HG02642 (cell line): ENCODE measurements at regions not wholly inside any gene's neighbourhood (a gene's known extent, or its start where the extent isn't known, plus 50 kb on each side); places are given as distances from the start of the nearest gene placed in this dataset.
A peak's percentile ranks its signal among the peaks of the same experiment; 100 is the strongest.
"Not testable (repeated sequence)": the region's sequence is repeated elsewhere in the genome, so short reads cannot be mapped to it uniquely, and the experiment has no call there.

Experiments used
- ATAC-seq: cut with Tn5 transposase; IDR thresholded peaks from one replicate; pipeline ENCODE4 v1.9.1; 2021; ENCODE audit warnings: mild to moderate bottlenecking; ENCODE audit not compliant: unreplicated experiment, poor library complexity

DNA sequence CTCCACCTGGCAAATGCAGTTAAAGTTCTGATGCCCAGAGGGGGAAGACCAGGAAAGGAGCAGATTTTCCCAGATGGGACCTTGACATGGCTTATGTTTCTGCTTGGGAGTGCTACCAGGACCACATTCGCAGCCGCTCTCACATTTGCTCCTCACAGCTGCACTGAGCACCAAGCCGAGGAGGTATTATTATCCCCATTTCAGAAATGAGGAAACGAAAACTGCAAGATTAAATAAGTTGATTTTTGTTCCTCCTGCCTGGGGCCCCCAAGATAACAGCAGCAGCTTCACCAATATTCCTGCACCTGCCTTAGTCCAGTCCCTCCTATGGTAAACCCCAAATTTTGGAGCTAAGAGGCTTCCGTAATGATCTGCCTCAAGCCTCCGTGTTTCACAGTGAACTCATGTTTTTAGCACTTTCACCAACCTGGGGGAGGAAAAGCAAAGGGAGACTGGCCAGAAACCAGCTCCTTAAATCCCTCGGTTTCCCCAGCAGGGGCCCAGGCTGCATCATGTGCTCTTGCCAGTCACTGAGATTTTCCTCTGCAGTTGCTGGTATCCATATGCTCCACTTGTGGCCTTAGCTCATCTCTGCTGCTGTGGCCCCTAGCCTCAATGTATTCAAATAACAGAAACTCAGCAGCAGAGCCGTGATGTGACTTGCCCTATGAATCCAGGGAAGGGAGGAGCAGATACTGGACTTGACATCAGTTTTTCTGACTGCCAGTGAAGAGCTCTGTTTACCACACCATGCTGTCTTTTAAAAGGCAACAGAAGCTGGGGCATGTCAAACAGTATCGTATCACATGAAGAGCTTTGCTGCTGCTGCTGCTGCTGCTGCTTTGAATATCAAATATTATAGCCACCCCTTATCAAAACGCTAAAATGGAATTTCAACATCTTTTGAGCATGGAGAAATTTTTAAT, 95.5 kb upstream of the KLHL13 start:
- ATAC-seq, result peak; percentile 58

DNA sequence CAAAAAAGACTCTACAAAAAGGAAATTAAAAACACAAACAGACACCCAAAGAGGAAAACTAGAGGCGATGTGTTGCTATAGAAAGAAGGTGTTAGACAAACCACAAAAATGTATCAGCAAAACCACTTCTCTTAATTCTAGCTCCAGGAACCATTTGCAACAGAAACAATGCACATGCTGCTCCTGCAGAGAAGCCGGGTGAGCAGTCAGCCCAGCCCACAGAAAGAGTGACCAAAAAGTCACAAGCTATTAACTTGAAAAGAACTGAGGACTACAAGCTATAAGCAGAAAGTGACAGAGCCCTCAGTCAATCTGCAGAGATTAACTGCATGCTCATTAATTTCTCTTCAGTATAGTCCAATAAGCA, 96.2 kb upstream of the KLHL13 start:
- ATAC-seq, result peak; percentile 74

DNA sequence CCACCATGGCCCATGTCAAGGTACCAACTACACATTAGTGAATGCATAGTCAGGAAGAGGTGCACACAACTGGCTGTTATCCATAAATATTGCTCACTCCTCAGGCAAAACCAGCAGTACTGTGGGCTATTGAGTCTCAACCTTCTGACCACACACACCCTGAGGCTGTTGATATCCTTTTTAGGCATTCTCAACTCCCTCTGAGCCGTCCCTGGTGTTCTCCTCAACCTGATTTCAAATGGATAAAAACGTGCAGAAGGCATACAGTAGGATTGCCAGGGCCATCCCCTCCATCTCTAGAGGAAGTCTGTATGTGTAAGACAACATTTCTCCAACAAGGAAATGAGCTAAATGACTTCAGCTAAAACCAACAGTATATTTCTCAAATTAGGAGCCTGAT, 98.7 kb upstream of the KLHL13 start:
- no peak for ATAC-seq

GRCh38 chrX:118216087-118216486, 99.5 kb upstream of the KLHL13 start:
- ATAC-seq, result no peak

- ATAC-seq, result no peak
Observed at GRCh38 chrX:118216509-118216908, 99.9 kb upstream of the KLHL13 start.

DNA sequence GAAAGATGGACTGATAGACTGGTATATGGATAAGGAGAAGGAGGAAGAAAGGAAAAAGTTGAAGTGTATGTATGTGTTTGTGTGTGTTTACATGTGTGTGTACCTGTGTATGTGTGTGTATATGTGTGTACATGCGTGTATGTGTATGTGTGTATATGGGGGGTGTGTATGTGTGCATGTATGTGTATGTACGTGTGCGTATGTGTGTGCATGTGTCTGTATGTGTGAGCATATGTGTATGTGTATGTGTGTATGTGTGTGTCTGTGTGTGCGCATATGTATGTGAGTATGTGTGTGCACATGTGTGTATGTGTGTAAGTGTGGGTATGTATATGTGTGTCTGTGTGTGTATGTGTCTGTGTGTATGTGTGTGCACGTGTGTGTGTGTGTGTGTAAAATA, 101.5 kb upstream of the KLHL13 start:
- no peak for ATAC-seq

GRCh38 chrX:118218940-118219339, 102.3 kb upstream of the KLHL13 start:
- ATAC-seq, result no peak

DNA sequence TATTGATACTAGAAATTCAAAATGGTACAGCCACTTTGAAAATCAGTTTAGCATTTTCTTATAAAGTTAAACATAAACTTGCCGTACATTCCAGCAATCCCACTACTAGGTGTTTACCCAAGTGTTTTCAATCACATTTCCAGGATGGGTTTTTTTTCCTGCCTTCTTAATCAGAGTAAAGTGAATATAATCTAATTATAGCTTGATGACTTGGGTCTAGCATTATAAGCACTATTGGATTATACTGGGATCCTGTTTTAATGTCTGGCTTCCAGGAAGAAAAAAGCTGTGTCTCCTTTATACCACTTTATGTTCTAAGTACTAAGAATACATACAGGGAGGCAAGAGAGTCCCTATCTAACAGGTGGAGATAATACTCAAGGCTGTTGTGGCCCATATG, 103.3 kb upstream of the KLHL13 start:
- no peak for ATAC-seq

DNA sequence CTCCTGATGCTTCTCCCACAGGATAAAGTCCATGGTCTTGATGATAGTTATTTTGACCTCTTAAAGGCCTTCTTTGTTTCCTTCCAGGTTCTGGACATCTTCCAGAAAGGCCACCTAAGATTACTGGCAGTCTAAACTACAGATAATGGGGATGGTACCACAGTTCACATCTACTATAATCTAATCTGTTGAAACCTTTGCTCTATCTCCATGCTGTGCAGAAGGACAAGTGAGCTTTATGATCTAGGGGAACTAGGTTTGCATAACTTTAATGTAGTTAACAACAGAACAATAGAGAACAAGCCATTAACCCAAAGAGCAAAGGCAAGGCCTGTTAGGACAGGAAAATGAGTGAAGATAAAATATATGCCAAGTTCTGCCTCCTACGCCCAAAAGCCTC, 103.9 kb upstream of the KLHL13 start:
- no peak for ATAC-seq

DNA sequence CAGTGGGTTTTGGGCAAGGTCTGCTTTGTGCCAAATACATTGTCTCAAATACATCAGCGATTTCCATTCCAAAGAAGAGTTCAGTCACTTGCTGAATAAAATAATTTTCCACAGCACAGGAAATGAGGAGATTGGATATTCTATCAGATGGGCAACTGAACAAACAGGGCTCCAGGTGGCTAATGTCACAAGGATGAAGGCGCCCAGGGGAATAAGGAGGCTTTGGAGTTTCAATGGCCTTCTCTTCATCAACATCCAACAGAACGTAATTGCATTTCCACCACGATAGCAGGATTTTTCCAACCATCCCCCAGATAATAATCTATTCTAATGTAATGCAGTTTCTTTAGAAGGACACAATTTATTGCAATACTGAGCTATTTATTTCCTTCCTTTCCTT, 104.7 kb upstream of the KLHL13 start:
- ATAC-seq, result no peak

DNA sequence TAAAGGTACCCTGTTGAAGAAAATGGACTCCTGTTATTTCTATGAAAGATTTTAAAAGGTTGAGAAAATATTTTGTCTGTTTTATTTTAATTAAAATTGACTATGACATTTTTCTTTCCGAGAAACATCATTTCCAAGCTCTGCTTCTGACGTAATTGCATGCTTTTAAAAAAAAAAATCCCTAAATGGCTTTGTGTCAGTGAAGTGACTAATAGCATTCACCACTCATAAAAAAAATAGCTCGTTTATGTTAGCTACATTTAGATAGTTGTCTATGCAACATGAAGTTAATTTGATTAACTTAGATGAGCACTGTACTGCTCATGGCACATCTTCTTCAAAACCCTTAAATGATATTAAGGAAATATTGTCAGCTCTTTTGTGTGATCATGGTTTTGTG, 105.1 kb upstream of the KLHL13 start:
- no peak for ATAC-seq

GRCh38 chrX:118222421-118222820, 105.8 kb upstream of the KLHL13 start:
- ATAC-seq, result no peak

DNA sequence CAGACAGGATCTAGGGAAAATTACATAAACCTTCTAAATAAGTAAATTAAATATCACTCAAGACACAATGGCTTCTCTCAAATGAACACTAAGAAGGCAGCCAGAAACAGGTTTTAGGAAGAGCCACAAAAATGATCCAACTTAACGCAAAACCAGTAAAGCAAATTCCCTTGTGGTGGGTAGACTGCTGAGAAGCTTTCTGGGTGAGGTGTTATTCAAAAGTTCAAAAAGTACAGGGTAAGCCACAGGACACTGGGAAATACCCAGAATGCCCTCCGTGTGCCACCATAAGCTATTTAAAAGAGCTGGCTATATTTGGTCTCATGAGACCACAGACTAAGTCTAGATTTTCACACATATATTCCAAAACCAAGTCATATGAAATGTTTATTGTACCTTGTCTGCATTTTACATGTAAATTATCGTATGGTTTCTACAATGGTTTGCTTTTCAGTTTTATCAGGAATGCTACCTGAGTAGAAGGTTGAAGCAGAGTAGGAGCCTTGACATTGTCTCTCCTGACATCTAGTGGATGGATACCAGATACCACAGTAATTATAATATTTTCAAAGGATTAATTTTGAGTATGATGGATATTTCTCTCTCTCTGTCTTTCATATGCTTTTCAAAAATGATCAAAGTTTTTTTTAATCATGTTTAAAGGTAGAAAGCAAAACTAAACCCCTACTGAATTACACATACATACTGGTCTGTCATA, 109.3 kb upstream of the KLHL13 start:
- ATAC-seq, result peak; percentile 63

DNA sequence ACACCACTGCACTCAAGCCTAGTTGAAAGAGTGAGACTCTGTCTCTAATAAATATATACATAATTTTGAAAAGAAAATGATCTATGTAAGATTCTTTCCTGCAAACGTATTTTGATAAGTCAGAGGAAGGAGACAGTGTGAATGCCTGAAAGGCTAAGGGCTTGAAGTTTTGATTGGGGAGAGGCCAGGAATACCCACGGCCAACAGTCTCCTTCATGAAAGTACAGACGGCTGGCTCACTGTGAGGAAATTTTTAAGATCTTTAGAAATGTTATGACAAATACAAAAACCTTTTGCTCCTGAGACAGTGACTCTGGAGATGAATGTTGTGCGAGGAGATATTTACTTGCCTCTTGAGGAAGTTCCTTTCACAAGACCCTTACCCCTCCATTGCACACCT, 111.4 kb upstream of the KLHL13 start:
- no peak for ATAC-seq

DNA sequence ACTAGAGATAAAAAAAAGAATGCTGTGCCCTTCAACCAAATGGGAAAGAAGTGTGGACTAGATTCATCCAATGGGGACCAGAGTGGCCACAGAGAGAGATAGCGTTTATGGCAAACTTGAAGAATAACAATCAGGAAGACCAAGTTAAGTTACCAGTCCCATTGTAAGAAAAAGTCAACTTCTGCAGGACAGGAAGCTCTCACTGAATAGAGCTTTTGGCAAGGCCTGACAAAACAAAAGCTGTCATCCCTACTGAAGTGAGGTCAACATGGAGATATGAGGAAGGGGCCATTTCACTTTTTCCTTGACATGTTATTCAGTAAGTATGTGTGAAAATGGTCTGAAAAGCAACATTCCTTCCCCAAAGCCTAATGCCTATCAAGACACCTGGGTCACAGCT, 111.8 kb upstream of the KLHL13 start:
- ATAC-seq, result no peak

DNA sequence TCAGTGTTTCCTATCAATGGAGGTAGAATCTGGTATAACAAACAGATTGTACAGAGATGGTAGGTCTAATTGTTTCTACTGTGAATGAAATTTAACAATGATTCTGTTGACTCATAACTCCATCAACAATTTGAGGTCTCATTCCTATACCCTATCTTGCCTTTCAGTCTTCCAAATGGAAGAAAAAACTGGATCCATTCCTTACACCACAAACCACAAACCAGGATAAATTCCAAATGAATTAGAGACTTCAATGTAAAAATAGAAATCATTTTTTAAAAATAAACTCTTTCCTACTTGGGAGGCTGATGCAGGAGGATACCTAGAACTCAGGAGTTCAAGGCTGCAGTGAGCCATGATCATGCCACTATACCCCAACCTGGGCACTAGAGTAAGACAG, 114.4 kb upstream of the WDR44 start:
- no peak for ATAC-seq

DNA sequence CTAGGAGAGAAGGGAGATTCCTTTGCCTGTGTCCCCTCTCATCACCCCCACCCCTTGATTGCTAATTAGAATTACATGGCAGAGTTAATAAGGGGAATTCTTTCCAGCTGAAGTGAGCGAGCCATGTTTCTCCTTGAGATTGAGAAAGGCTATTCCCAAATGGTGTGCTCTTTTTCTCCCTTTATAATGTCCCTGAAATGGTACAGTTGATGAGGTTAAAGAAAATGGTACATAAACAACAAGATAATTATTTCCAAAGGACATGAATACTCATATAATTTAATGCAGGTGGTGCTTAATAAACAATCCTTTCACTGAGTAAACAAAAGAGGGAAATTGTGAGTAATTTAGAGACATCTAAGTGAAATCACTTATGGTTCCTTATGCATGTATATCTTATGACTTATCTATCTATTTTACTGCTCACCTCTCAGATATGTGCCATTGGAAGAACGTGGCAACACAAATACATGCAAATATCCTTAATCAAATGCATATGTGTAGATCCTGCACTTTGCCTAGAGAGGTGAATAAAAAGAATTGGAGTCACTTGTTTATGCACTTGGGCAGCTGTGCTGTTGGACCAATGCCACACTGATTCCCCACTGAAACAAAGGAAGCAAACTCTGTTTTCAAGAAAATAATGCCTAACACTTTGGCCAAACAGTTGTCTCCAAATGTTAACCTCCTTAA, 106.6 kb upstream of the WDR44 start:
- no peak for ATAC-seq

DNA sequence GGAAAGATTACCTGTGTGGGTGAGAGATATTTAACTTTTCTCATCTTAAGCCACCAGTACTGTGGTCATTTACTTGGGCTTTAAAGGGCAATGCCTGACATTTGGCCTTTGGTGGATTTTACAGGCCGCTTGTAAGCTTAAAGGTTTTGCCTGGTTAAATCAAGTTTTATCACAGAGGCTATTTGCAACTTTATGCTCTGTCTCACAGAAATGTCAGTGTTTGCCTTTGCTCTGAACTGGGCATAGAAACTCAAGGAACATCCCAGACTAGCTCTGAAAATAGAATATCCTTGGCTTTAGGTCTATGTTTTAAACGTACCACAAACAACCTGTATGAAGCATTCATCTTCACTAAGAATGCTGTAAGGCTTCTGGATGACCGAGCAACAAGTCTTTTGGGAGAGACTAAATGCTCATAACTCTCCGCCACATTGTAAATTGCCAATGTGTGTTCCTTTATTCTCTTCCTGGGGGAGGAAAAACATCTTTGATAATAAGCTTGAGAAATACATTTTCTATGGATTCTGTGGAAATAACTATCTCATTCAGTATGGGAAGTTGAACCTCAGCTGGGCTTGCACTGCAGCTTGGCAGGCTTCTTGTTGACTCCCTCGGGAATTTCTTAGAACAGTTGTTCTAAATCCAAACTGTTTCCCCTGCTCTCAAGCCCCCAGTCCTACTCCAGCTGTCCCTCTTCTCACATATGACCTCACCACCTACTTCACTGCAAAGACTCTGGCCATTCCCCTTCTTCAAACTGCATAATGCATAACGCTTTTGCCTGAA, 105.8 kb upstream of the WDR44 start:
- ATAC-seq, result no peak

GRCh38 chrX:118246961-118247360, 98.9 kb upstream of the WDR44 start:
- ATAC-seq, result not testable (repeated sequence)

DNA sequence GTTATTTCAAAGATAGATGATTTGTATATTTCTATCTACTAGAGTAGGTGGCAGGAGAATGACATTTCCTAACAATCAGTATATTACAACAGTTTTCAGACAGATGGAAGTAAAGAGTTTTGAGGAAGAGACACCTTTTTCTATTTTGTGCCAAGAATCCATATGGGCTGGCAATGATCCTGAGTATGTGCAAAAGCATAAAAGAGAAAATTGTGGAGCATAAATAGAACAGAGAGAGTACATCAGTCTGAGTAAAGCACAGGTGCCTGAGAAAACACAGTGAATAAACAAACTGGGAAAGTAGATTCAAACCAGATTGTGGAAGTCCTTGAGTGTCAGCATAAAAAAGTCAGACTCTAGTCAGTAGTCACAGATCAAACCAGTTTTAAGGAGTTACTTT, 96.8 kb upstream of the WDR44 start:
- no peak for ATAC-seq
